ENCODE measurements at regions not wholly inside any gene's neighbourhood (a gene's known extent, or its start where the extent isn't known, plus 50 kb on each side); places are given as distances from the start of the nearest gene placed in this dataset.

DNA sequence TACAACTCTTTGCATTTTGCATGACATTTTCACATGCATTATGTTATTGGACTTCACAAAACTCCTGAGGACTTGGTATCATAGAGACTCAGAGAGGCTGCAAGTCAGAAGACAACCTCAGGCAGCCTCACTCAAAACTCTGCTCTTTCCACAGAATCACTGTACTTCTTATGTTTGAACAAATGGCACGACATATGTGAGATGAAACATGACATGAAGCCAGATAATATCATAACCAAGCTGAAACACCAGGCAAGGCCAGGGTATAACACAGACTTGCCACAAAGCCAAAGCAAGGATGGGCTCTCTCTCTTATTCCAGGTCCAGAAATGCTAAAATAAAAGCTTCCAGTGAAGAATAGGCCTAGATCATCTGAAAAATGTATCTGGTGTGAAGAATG is 425.8 kb upstream of the CDH5 start:
- TF ChIP-seq, protein P1, sequence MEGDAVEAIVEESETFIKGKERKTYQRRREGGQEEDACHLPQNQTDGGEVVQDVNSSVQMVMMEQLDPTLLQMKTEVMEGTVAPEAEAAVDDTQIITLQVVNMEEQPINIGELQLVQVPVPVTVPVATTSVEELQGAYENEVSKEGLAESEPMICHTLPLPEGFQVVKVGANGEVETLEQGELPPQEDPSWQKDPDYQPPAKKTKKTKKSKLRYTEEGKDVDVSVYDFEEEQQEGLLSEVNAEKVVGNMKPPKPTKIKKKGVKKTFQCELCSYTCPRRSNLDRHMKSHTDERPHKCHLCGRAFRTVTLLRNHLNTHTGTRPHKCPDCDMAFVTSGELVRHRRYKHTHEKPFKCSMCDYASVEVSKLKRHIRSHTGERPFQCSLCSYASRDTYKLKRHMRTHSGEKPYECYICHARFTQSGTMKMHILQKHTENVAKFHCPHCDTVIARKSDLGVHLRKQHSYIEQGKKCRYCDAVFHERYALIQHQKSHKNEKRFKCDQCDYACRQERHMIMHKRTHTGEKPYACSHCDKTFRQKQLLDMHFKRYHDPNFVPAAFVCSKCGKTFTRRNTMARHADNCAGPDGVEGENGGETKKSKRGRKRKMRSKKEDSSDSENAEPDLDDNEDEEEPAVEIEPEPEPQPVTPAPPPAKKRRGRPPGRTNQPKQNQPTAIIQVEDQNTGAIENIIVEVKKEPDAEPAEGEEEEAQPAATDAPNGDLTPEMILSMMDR (IDR thresholded peaks at IDR 0.05; ENCODE audit: low read depth, low read length) = no peak
- in situ Hi-C loops (cut with HindIII; ENCODE audit: low sequenced_read_pairs) = no loop called here
- no peak overlapping the region for H3K4me3 ChIP-seq (ENCODE audit: low read depth, low read length)
- no peak for DNase-seq (ENCODE audit: low read depth, low spot score)

DNA sequence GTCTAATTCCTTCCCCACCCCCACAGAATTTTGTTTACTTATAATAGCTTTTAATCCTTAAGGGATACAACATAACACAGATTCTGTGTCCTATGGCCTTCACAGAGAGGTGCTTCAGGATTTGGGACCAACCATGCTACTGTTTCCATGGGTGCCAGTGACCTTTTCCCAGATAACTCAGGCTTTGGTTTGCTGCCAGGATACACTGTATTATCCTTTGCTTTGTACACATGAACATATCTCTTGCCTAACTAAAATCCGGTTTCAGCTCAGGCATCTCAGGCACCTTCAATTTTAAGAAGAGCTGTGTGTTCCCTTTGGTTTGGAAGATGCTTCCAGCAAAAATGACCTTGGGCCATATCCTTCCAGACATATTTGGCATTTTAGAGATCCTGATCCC is 428.4 kb upstream of the CDH5 start:
- in situ Hi-C loops (cut with HindIII; ENCODE audit: low sequenced_read_pairs) = no loop called here
- DNase-seq (ENCODE audit: low read depth, low spot score) = no peak
- H3K4me3 ChIP-seq (ENCODE audit: low read depth, low read length) = no peak overlapping the region
- TF ChIP-seq, protein P1 (IDR thresholded peaks at IDR 0.05; ENCODE audit: low read depth, low read length) = no peak

DNA sequence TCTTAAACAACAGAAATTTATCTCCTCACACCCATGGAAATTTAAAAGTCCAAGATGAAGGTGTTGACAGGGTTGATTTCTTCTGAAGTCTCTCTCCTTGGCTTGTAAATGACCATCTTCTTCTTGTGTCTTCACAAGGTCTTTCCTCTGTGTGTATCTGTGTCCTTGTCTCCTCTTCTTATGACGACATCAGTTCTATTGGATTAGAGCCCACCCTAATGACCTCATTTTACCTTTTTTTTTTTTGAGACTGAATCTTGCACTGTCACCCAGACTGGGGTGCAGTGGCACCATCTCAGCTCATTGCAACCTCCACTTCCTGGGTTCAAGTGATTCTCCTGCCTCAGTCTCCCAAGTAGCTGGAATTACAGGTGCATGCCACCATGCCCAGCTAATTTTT is 429.0 kb upstream of the CDH5 start:
- TF ChIP-seq, protein P1 (IDR thresholded peaks at IDR 0.05; ENCODE audit: low read depth, low read length) = no peak
- no peak for DNase-seq (ENCODE audit: low read depth, low spot score)
- in situ Hi-C loops (cut with HindIII; ENCODE audit: low sequenced_read_pairs) = no loop called here
- H3K4me3 ChIP-seq (ENCODE audit: low read depth, low read length) = no peak overlapping the region

DNA sequence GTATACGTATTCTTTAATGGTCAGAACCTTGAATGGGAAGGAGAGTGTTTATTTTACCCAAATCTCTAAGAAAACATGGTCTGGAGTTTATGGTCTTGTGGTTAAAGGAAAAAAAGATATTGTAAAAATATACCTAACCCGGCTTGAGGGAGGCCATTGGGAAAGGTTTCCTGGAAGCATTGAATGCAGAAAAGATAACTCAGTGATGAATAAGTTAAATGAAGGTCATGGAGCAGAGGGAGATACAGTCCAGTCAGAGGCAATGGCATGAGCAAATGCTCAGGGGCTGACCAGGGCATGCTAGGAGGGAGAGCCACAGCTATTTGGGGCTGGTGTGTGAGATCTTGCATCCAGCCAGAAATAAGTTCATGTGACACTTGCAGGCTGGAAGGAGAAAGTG is 430.4 kb upstream of the CDH5 start:
- in situ Hi-C loops (cut with HindIII; ENCODE audit: low sequenced_read_pairs) = no loop called here
- DNase-seq (ENCODE audit: low read depth, low spot score) = peak; percentile 3
- TF ChIP-seq, protein P1 (IDR thresholded peaks at IDR 0.05; ENCODE audit: low read depth, low read length) = no peak
- H3K4me3 ChIP-seq (ENCODE audit: low read depth, low read length) = no peak overlapping the region

DNA sequence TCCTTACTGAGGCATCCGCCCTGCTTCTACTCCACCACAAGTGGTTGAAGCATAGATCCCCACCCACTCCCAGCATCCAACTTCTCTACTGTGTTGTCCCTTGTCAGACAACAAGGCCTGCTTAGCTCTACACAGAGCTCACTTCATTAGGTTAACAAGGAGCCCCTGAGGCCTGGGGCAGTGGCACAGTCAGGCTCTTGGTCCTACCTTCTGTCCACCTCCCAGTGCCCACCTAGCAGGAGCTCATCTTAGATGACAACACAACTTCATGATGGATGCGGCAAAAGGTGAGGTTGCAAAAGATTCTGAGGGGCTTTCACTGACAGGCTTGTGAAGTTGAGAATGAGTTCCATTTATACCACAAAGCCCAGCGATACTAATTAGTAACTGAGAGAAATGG is 432.0 kb upstream of the CDH5 start:
- DNase-seq (ENCODE audit: low read depth, low spot score) = no peak
- no peak overlapping the region for H3K4me3 ChIP-seq (ENCODE audit: low read depth, low read length)
- TF ChIP-seq, protein P1 (IDR thresholded peaks at IDR 0.05; ENCODE audit: low read depth, low read length) = no peak
- in situ Hi-C loops (cut with HindIII; ENCODE audit: low sequenced_read_pairs) = no loop called here

DNA sequence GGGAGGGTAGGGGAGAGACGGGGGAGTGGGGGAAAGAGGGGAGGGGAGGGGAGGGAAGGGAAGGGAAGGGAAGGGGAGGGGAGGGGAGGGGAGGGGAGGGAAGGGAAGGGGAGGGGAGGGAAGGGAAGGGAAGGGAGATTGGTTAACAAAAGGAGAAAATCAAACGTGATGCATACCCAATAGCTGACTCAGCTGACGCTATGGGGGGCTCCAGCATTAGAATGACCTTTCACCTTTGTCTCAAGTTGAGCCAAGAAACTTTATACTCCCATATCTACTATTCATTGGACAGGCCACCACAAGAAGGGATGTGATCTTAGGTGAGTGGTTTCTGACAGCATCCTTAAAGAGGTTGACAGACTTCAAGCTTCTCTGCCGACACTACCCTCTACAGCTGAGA is 432.8 kb upstream of the CDH5 start:
- TF ChIP-seq, protein P1 (IDR thresholded peaks at IDR 0.05; ENCODE audit: low read depth, low read length) = no peak
- in situ Hi-C loops (cut with HindIII; ENCODE audit: low sequenced_read_pairs) = no loop called here
- no peak for DNase-seq (ENCODE audit: low read depth, low spot score)
- no peak overlapping the region for H3K4me3 ChIP-seq (ENCODE audit: low read depth, low read length)
